Memory B cell (primary cell): ENCODE measurements at regions not wholly inside any gene's neighbourhood (a gene's known extent, or its start where the extent isn't known, plus 50 kb on each side); places are given as distances from the start of the nearest gene placed in this dataset.
A peak's percentile ranks its signal among the peaks of the same experiment; 100 is the strongest.

Experiments used
- ATAC-seq: fragments of 150-1000 bp; cut with Tn5 transposase; 2 replicates; pipeline ENCODE4 v1.10.0; 2021; ENCODE audit warnings: low read depth, mild to moderate bottlenecking, moderate library complexity
- DNase-seq, 2 donors: peaks; one replicate each; pipeline ENCODE4 v3.0.0; 2022; ENCODE audit warnings: low spot score in 2 of 2
- H3K27ac Mint-ChIP-seq: one replicate; pipeline ENCODE4 v1.8.0; 2022; ENCODE audit warnings: mild to moderate bottlenecking, moderate library complexity, mixed read lengths
- H3K27me3 Mint-ChIP-seq: one replicate; pipeline ENCODE4 v1.8.0; 2022; ENCODE audit warnings: mixed read lengths
- H3K36me3 Mint-ChIP-seq: one replicate; pipeline ENCODE4 v1.8.0; 2022; ENCODE audit warnings: mild to moderate bottlenecking, mixed read lengths
- H3K4me1 Mint-ChIP-seq: one replicate; pipeline ENCODE4 v1.8.0; 2022; ENCODE audit warnings: mixed read lengths
- H3K4me3 Mint-ChIP-seq: one replicate; pipeline ENCODE4 v1.8.0; 2022; ENCODE audit warnings: mild to moderate bottlenecking, moderate library complexity, mixed read lengths
- H3K9me3 Mint-ChIP-seq: one replicate; pipeline ENCODE4 v1.8.0; 2022; ENCODE audit warnings: mixed read lengths

- H3K4me1 Mint-ChIP-seq, result no peaks in the 10 kb centered on the region
- no peaks in the 10 kb centered on the region for H3K27me3 Mint-ChIP-seq
- H3K36me3 Mint-ChIP-seq, result no peaks in the 10 kb centered on the region
- no peak for DNase-seq
- no peak overlapping the region for H3K27ac Mint-ChIP-seq
- no peak for ATAC-seq
- H3K9me3 Mint-ChIP-seq, result no peaks in the 10 kb centered on the region
- H3K4me3 Mint-ChIP-seq, result no peak overlapping the region
Observed at GRCh38 chr2:34102339-34102738, 503.2 kb upstream of the FAM98A start.

GRCh38 chr2:34099377-34099776, 500.3 kb upstream of the FAM98A start:
- DNase-seq (no peak), ATAC-seq (no peak)
- Mint-ChIP-seq H3K4me1 (no peaks in the 10 kb centered on the region), H3K27me3 (no peaks in the 10 kb centered on the region), H3K36me3 (no peaks in the 10 kb centered on the region), H3K27ac (no peak overlapping the region), H3K9me3 (no peaks in the 10 kb centered on the region), H3K4me3 (no peak overlapping the region)

GRCh38 chr2:34098256-34098655, 499.2 kb upstream of the FAM98A start:
- no peaks in the 10 kb centered on the region for H3K4me1 Mint-ChIP-seq
- no peak overlapping the region for H3K4me3 Mint-ChIP-seq
- ATAC-seq (no peak), DNase-seq (no peak)
- H3K27me3 Mint-ChIP-seq, result no peaks in the 10 kb centered on the region
- no peak overlapping the region for H3K27ac Mint-ChIP-seq
- no peaks in the 10 kb centered on the region for H3K36me3 Mint-ChIP-seq
- no peaks in the 10 kb centered on the region for H3K9me3 Mint-ChIP-seq

- Mint-ChIP-seq H3K4me1 (no peaks in the 10 kb centered on the region), H3K27me3 (no peaks in the 10 kb centered on the region), H3K4me3 (no peak overlapping the region), H3K36me3 (no peaks in the 10 kb centered on the region), H3K9me3 (no peaks in the 10 kb centered on the region), H3K27ac (no peak overlapping the region)
- no peak for ATAC-seq
- DNase-seq, result peak; percentile 9 to 34
Observed at GRCh38 chr2:34096562-34097171, 497.6 kb upstream of the FAM98A start.

- H3K4me3 Mint-ChIP-seq, result no peak overlapping the region
- no peak overlapping the region for H3K27ac Mint-ChIP-seq
- no peaks in the 10 kb centered on the region for H3K36me3 Mint-ChIP-seq
- no peaks in the 10 kb centered on the region for H3K9me3 Mint-ChIP-seq
- ATAC-seq, result no peak
- H3K27me3 Mint-ChIP-seq, result no peaks in the 10 kb centered on the region
- DNase-seq, result no peak
- H3K4me1 Mint-ChIP-seq, result no peaks in the 10 kb centered on the region
Observed at GRCh38 chr2:34093790-34094189, 494.7 kb upstream of the FAM98A start.

GRCh38 chr2:34070196-34070595, 471.1 kb upstream of the FAM98A start:
- no peaks in the 10 kb centered on the region for H3K27me3 Mint-ChIP-seq
- no peak overlapping the region for H3K4me3 Mint-ChIP-seq
- DNase-seq (no peak), ATAC-seq (no peak)
- H3K36me3 Mint-ChIP-seq, result no peaks in the 10 kb centered on the region
- H3K4me1 Mint-ChIP-seq, result no peaks in the 10 kb centered on the region
- no peaks in the 10 kb centered on the region for H3K9me3 Mint-ChIP-seq
- no peak overlapping the region for H3K27ac Mint-ChIP-seq

GRCh38 chr2:34069604-34070003, 470.5 kb upstream of the FAM98A start:
- Mint-ChIP-seq H3K36me3 (no peaks in the 10 kb centered on the region), H3K4me1 (no peaks in the 10 kb centered on the region), H3K9me3 (no peaks in the 10 kb centered on the region), H3K27ac (no peak overlapping the region), H3K27me3 (no peaks in the 10 kb centered on the region), H3K4me3 (no peak overlapping the region)
- DNase-seq (no peak), ATAC-seq (no peak)

- Mint-ChIP-seq H3K4me3 (no peak overlapping the region), H3K27ac (no peak overlapping the region), H3K4me1 (no peaks in the 10 kb centered on the region), H3K36me3 (no peaks in the 10 kb centered on the region), H3K27me3 (no peaks in the 10 kb centered on the region), H3K9me3 (no peaks in the 10 kb centered on the region)
- DNase-seq (no peak), ATAC-seq (no peak)
Observed at GRCh38 chr2:34050413-34050812, 451.3 kb upstream of the FAM98A start.

- Mint-ChIP-seq H3K36me3 (no peaks in the 10 kb centered on the region), H3K27ac (no peak overlapping the region), H3K4me3 (no peak overlapping the region), H3K4me1 (no peaks in the 10 kb centered on the region), H3K27me3 (no peaks in the 10 kb centered on the region), H3K9me3 (no peaks in the 10 kb centered on the region)
- ATAC-seq (no peak), DNase-seq (no peak)
Observed at GRCh38 chr2:34045101-34045655, 446.1 kb upstream of the FAM98A start.

GRCh38 chr2:34037886-34038285, 438.8 kb upstream of the FAM98A start:
- Mint-ChIP-seq H3K9me3 (no peaks in the 10 kb centered on the region), H3K4me1 (no peaks in the 10 kb centered on the region), H3K27ac (no peak overlapping the region), H3K27me3 (no peaks in the 10 kb centered on the region), H3K36me3 (no peaks in the 10 kb centered on the region), H3K4me3 (no peak overlapping the region)
- no peak for ATAC-seq
- DNase-seq, result no peak

- no peak for DNase-seq
- no peaks in the 10 kb centered on the region for H3K36me3 Mint-ChIP-seq
- no peaks in the 10 kb centered on the region for H3K27me3 Mint-ChIP-seq
- no peak for ATAC-seq
- no peaks in the 10 kb centered on the region for H3K4me1 Mint-ChIP-seq
- H3K9me3 Mint-ChIP-seq, result no peaks in the 10 kb centered on the region
- no peak overlapping the region for H3K27ac Mint-ChIP-seq
- no peak overlapping the region for H3K4me3 Mint-ChIP-seq
Observed at GRCh38 chr2:34037157-34037556, 438.1 kb upstream of the FAM98A start.

GRCh38 chr2:34031097-34031496, 432.0 kb upstream of the FAM98A start:
- H3K9me3 Mint-ChIP-seq, result no peaks in the 10 kb centered on the region
- H3K27me3 Mint-ChIP-seq, result no peaks in the 10 kb centered on the region
- no peaks in the 10 kb centered on the region for H3K4me1 Mint-ChIP-seq
- no peak overlapping the region for H3K4me3 Mint-ChIP-seq
- no peak for ATAC-seq
- no peak for DNase-seq
- H3K27ac Mint-ChIP-seq, result no peak overlapping the region
- H3K36me3 Mint-ChIP-seq, result no peaks in the 10 kb centered on the region

- ATAC-seq, result no peak
- H3K36me3 Mint-ChIP-seq, result no peaks in the 10 kb centered on the region
- no peak for DNase-seq
- no peaks in the 10 kb centered on the region for H3K4me1 Mint-ChIP-seq
- no peak overlapping the region for H3K4me3 Mint-ChIP-seq
- no peaks in the 10 kb centered on the region for H3K9me3 Mint-ChIP-seq
- H3K27ac Mint-ChIP-seq, result no peak overlapping the region
- H3K27me3 Mint-ChIP-seq, result no peaks in the 10 kb centered on the region
Observed at GRCh38 chr2:34030273-34030672, 431.2 kb upstream of the FAM98A start.

- no peak overlapping the region for H3K27ac Mint-ChIP-seq
- no peaks in the 10 kb centered on the region for H3K4me1 Mint-ChIP-seq
- H3K4me3 Mint-ChIP-seq, result no peak overlapping the region
- no peak for DNase-seq
- no peak for ATAC-seq
- no peaks in the 10 kb centered on the region for H3K36me3 Mint-ChIP-seq
- H3K27me3 Mint-ChIP-seq, result no peaks in the 10 kb centered on the region
- H3K9me3 Mint-ChIP-seq, result no peaks in the 10 kb centered on the region
Observed at GRCh38 chr2:34029073-34029472, 430.0 kb upstream of the FAM98A start.

- Mint-ChIP-seq H3K27me3 (no peaks in the 10 kb centered on the region), H3K4me3 (no peak overlapping the region), H3K4me1 (no peaks in the 10 kb centered on the region), H3K27ac (no peak overlapping the region), H3K36me3 (no peaks in the 10 kb centered on the region), H3K9me3 (no peaks in the 10 kb centered on the region)
- DNase-seq (no peak), ATAC-seq (no peak)
Observed at GRCh38 chr2:34025196-34025595, 426.1 kb upstream of the FAM98A start.
